ENCODE measurements at regions not wholly inside any gene's neighbourhood (a gene's known extent, or its start where the extent isn't known, plus 50 kb on each side); places are given as distances from the start of the nearest gene placed in this dataset.

- no peak overlapping the region for H3K4me3 ChIP-seq
- no peaks in the 10 kb centered on the region for H3K4me1 ChIP-seq
- ATAC-seq (no peak), DNase-seq (no peak)
- 81 to 85% methylated on average over 1 of the region's 1 CpG for WGBS, 2 donors
- H3K27me3 ChIP-seq = no peaks in the 10 kb centered on the region
- H3K36me3 ChIP-seq (replicated peaks in 1 of 2; ENCODE audit: insufficient read depth in 1 of 2, low read depth in 2 of 2) = no peaks in the 10 kb centered on the region
- H3K9me3 ChIP-seq = peaks cover 0 to 3% (median 0%) of the 10 kb centered on the region in 3 donors
- TF ChIP-seq CTCF (IDR thresholded peaks at IDR 0.05) (no peak), POLR2A (IDR thresholded peaks at IDR 0.05) (no peak)
- no peak overlapping the region for H3K27ac ChIP-seq
- intact Hi-C loops (cut with DNase I) = no loop called here
Measured at GRCh38 chr15:46732060-46732459, 985.2 kb upstream of the SEMA6D start.

GRCh38 chr15:46735115-46735514, 982.2 kb upstream of the SEMA6D start:
- intact Hi-C loops (cut with DNase I) = no loop called here
- Histone ChIP-seq H3K27ac (no peak overlapping the region), H3K36me3 (replicated peaks in 1 of 2; ENCODE audit: insufficient read depth in 1 of 2, low read depth in 2 of 2) (no peaks in the 10 kb centered on the region), H3K9me3 (no peaks in the 10 kb centered on the region), H3K4me3 (no peak overlapping the region), H3K4me1 (no peaks in the 10 kb centered on the region), H3K27me3 (no peaks in the 10 kb centered on the region)
- TF ChIP-seq POLR2A (IDR thresholded peaks at IDR 0.05) = no peak
- TF ChIP-seq CTCF (IDR thresholded peaks at IDR 0.05) = no peak
- no peak for DNase-seq
- WGBS, 2 donors = 63 to 68% methylated on average over 4 of the region's 4 CpGs
- ATAC-seq = no peak

- Histone ChIP-seq H3K27me3 (no peaks in the 10 kb centered on the region), H3K4me1 (no peaks in the 10 kb centered on the region), H3K4me3 (no peak overlapping the region), H3K9me3 (peaks cover 0 to 6% (median 0%) of the 10 kb centered on the region in 3 donors), H3K36me3 (replicated peaks in 1 of 2; ENCODE audit: insufficient read depth in 1 of 2, low read depth in 2 of 2) (no peaks in the 10 kb centered on the region), H3K27ac (no peak overlapping the region)
- TF ChIP-seq CTCF (IDR thresholded peaks at IDR 0.05) = no peak
- no peak for TF ChIP-seq POLR2A (IDR thresholded peaks at IDR 0.05)
- intact Hi-C loops (cut with DNase I) = no loop called here
- no peak for ATAC-seq
- 17 to 20% methylated on average over 3 of the region's 3 CpGs for WGBS, 2 donors
- DNase-seq = no peak
Measured at GRCh38 chr15:46751303-46751702, 966.0 kb upstream of the SEMA6D start.

GRCh38 chr15:46753946-46754345, 963.4 kb upstream of the SEMA6D start:
- Histone ChIP-seq H3K27ac (no peak overlapping the region), H3K27me3 (no peaks in the 10 kb centered on the region), H3K4me1 (no peaks in the 10 kb centered on the region), H3K36me3 (replicated peaks in 1 of 2; ENCODE audit: insufficient read depth in 1 of 2, low read depth in 2 of 2) (no peaks in the 10 kb centered on the region), H3K4me3 (no peak overlapping the region), H3K9me3 (peaks cover 0 to 8% (median 0%) of the 10 kb centered on the region in 3 donors)
- DNase-seq = no peak
- TF ChIP-seq CTCF (IDR thresholded peaks at IDR 0.05) = no peak
- no peak for TF ChIP-seq POLR2A (IDR thresholded peaks at IDR 0.05)
- no peak for ATAC-seq
- 74 to 87% methylated on average over 4 of the region's 4 CpGs for WGBS, 2 donors
- intact Hi-C loops (cut with DNase I) = no loop called here

GRCh38 chr15:46763091-46763490, 954.2 kb upstream of the SEMA6D start:
- Histone ChIP-seq H3K4me1 (no peaks in the 10 kb centered on the region), H3K4me3 (no peak overlapping the region), H3K27ac (no peak overlapping the region), H3K27me3 (no peaks in the 10 kb centered on the region), H3K9me3 (no peaks in the 10 kb centered on the region), H3K36me3 (replicated peaks in 1 of 2; ENCODE audit: insufficient read depth in 1 of 2, low read depth in 2 of 2) (no peaks in the 10 kb centered on the region)
- DNase-seq = no peak
- ATAC-seq = no peak
- 73 to 90% methylated on average over 1 of the region's 1 CpG for WGBS, 2 donors
- no peak for TF ChIP-seq POLR2A (IDR thresholded peaks at IDR 0.05)
- no peak for TF ChIP-seq CTCF (IDR thresholded peaks at IDR 0.05)
- intact Hi-C loops (cut with DNase I) = no loop called here

Measured in body of pancreas (tissue), 4 donors.